Mesothelial cell of epicardium (in vitro differentiated cells): ENCODE measurements at regions not wholly inside any gene's neighbourhood (a gene's known extent, or its start where the extent isn't known, plus 50 kb on each side); places are given as distances from the start of the nearest gene placed in this dataset.

Experiments
- DNase-seq, 2 experiments: peaks; one replicate each; pipeline ENCODE4 v3.0.0; 2021; ENCODE audit warnings: low spot score in 2 of 2; ENCODE audit not compliant: unreplicated experiment in 2 of 2
- H3K27ac Mint-ChIP-seq: 2 replicates; pipeline ENCODE4 v1.8.0; 2021; ENCODE audit warnings: mixed read lengths
- H3K27me3 Mint-ChIP-seq: 2 replicates; pipeline ENCODE4 v1.8.0; 2021; ENCODE audit warnings: low read depth, mixed read lengths
- H3K36me3 Mint-ChIP-seq: 2 replicates; pipeline ENCODE4 v1.8.0; 2021; ENCODE audit warnings: mixed read lengths
- H3K4me1 Mint-ChIP-seq: 2 replicates; pipeline ENCODE4 v1.8.0; 2021; ENCODE audit warnings: mixed read lengths
- H3K4me3 Mint-ChIP-seq: 2 replicates; pipeline ENCODE4 v1.8.0; 2021; ENCODE audit warnings: mild to moderate bottlenecking, moderate library complexity, mixed read lengths
- H3K9me3 Mint-ChIP-seq: 2 replicates; pipeline ENCODE4 v1.8.0; 2021; ENCODE audit warnings: mixed read lengths
- CTCF ChIP-seq: fragments of 200-600 bp; sonication (generic); IDR thresholded peaks from one replicate; pipeline ENCODE4 v1.5.0; 2021; ENCODE audit warnings: antibody characterized with exemption; ENCODE audit not compliant: unreplicated experiment

GRCh38 chr16:9225527-9226316 lies 134.3 kb downstream of the HAPSTR1 start:
- no peaks in the 10 kb centered on the region for H3K9me3 Mint-ChIP-seq

GRCh38 chr16:9226924-9227323 lies 135.5 kb downstream of the HAPSTR1 start:
- Mint-ChIP-seq H3K4me3 (no peak overlapping the region), H3K36me3 (no peaks in the 10 kb centered on the region), H3K27me3 (peaks cover 21% of the 10 kb centered on the region), H3K4me1 (no peaks in the 10 kb centered on the region), H3K27ac (no peak overlapping the region), H3K9me3 (no peaks in the 10 kb centered on the region)
- no peak for TF ChIP-seq CTCF
- DNase-seq: no peak

More at GRCh38 chr16:9225527-9226316, 134.3 kb downstream of the HAPSTR1 start:
- no peak for DNase-seq
- Mint-ChIP-seq H3K4me1 (no peaks in the 10 kb centered on the region), H3K27ac (no peak overlapping the region), H3K4me3 (no peak overlapping the region), H3K27me3 (peaks cover 18% of the 10 kb centered on the region), H3K36me3 (no peaks in the 10 kb centered on the region)
- TF ChIP-seq CTCF: no peak

GRCh38 chr16:9231039-9231438 lies 139.6 kb downstream of the HAPSTR1 start:
- no peak overlapping the region for H3K27ac Mint-ChIP-seq
- H3K4me1 Mint-ChIP-seq: no peaks in the 10 kb centered on the region
- H3K27me3 Mint-ChIP-seq: peaks cover 27% of the 10 kb centered on the region
- no peak for TF ChIP-seq CTCF
- DNase-seq: no peak
- H3K9me3 Mint-ChIP-seq: no peaks in the 10 kb centered on the region
- no peak overlapping the region for H3K4me3 Mint-ChIP-seq
- H3K36me3 Mint-ChIP-seq: no peaks in the 10 kb centered on the region

- H3K27ac Mint-ChIP-seq: no peak overlapping the region
- H3K4me1 Mint-ChIP-seq: no peaks in the 10 kb centered on the region
- TF ChIP-seq CTCF: no peak
Measured at GRCh38 chr16:9232102-9232770, 140.8 kb downstream of the HAPSTR1 start.

GRCh38 chr16:9235867-9236266 lies 144.4 kb downstream of the HAPSTR1 start:
- DNase-seq: no peak
- Mint-ChIP-seq H3K27ac (no peak overlapping the region), H3K36me3 (no peaks in the 10 kb centered on the region), H3K4me1 (no peaks in the 10 kb centered on the region), H3K9me3 (peaks cover 4% of the 10 kb centered on the region), H3K4me3 (no peak overlapping the region), H3K27me3 (peaks cover 16% of the 10 kb centered on the region)
- TF ChIP-seq CTCF: no peak

More at GRCh38 chr16:9232102-9232770, 140.8 kb downstream of the HAPSTR1 start:
- peaks cover 24% of the 10 kb centered on the region for H3K27me3 Mint-ChIP-seq
- H3K4me3 Mint-ChIP-seq: no peak overlapping the region
- H3K9me3 Mint-ChIP-seq: no peaks in the 10 kb centered on the region
- H3K36me3 Mint-ChIP-seq: no peaks in the 10 kb centered on the region
- DNase-seq: no peak
